ENCODE measurements at regions not wholly inside any gene's neighbourhood (a gene's known extent, or its start where the extent isn't known, plus 50 kb on each side); places are given as distances from the start of the nearest gene placed in this dataset.

GRCh38 chr2:59458800-59459199 is 1094.7 kb downstream of the BCL11A start:
- ChIA-PET POLR2A (no interaction called here), RAD21 (ENCODE audit: unreplicated experiment) (no interaction called here), SMC1A (ENCODE audit: uncharacterized antibody, unreplicated experiment) (no interaction called here), CTCF (no interaction called here)
- WGBS (ENCODE audit: insufficient coverage, insufficient replicate concordance, low lambda C conversion rate, missing lambda C conversion rate), result 22% methylated on average over 5 of the region's 5 CpGs
- Histone ChIP-seq H3K79me2 (ENCODE audit: control insufficient read depth, insufficient read depth, low read length) (no peaks in the 10 kb centered on the region), H3K27ac (ENCODE audit: control insufficient read depth, insufficient read depth) (no peak overlapping the region), H3K4me3 (no peak overlapping the region), H3K4me2 (ENCODE audit: control insufficient read depth, insufficient read depth) (no peak overlapping the region), H3K4me1 (ENCODE audit: control insufficient read depth, insufficient read depth, low read length) (no peaks in the 10 kb centered on the region), H3K9ac (ENCODE audit: control insufficient read depth, insufficient read depth, low read length) (no peak overlapping the region), H4K20me1 (ENCODE audit: control insufficient read depth, insufficient read depth) (no peaks in the 10 kb centered on the region), H3K9me3 (replicated peaks; ENCODE audit: control insufficient read depth, insufficient read depth, low read length) (no peaks in the 10 kb centered on the region), H3K27me3 (replicated peaks in 1 of 2; ENCODE audit: control insufficient read depth in 2 of 2, insufficient read depth in 2 of 2, low read length in 1 of 2) (no peaks in the 10 kb centered on the region; a peak in 1 of 4 replicates), H3K36me3 (ENCODE audit: control insufficient read depth in 2 of 2, insufficient read depth in 2 of 2, low read length in 1 of 2) (no peaks in the 10 kb centered on the region), H2AFZ (ENCODE audit: control insufficient read depth, low read depth, low read length) (no peak overlapping the region)
- TF ChIP-seq MXI1 (IDR thresholded peaks at IDR 0.05; ENCODE audit: low read depth, low read length), result no peak
- TF ChIP-seq EED (IDR thresholded peaks at IDR 0.05; ENCODE audit: low read depth), result no peak
- no peak for TF ChIP-seq KAT2A (conservative IDR thresholded peaks at IDR 0.05; ENCODE audit: control insufficient read depth, low read depth, low read length)
- no peak for TF ChIP-seq POLR2A (IDR thresholded peaks at IDR 0.05; ENCODE audit: low read depth, low read length)
- no peak for TF ChIP-seq SUPT20H (IDR thresholded peaks at IDR 0.05; ENCODE audit: borderline replicate concordance, control insufficient read depth, low read depth, low read length)
- no peak for TF ChIP-seq ZNF24 (IDR thresholded peaks at IDR 0.05)
- TF ChIP-seq NFYB (IDR thresholded peaks at IDR 0.05; ENCODE audit: insufficient read depth, low read depth, low read length), result no peak
- TF ChIP-seq ATF7 (IDR thresholded peaks at IDR 0.05; ENCODE audit: low read depth), result no peak
- TF ChIP-seq NFXL1 (IDR thresholded peaks at IDR 0.05; ENCODE audit: borderline replicate concordance), result no peak
- TF ChIP-seq YY1 (IDR thresholded peaks at IDR 0.05; ENCODE audit: low read depth, low read length), result no peak
- TF ChIP-seq EGR1 (IDR thresholded peaks at IDR 0.05; ENCODE audit: borderline replicate concordance in 1 of 2, low read depth in 2 of 2, low read length in 2 of 2), result no peak
- TF ChIP-seq PKNOX1 (IDR thresholded peaks at IDR 0.05), result no peak
- no peak for TF ChIP-seq FOXK2 (IDR thresholded peaks at IDR 0.05)
- TF ChIP-seq E2F4 (IDR thresholded peaks at IDR 0.05; ENCODE audit: low read depth, low read length), result no peak
- no peak for TF ChIP-seq PAX5 (IDR thresholded peaks at IDR 0.05; ENCODE audit: borderline replicate concordance, low read depth, low read length)
- BruUV-seq (replicated peaks), result no TSS peak
- DNase-seq (ENCODE audit: low read depth, low spot score), result no peak
- no peak for ATAC-seq
- intact Hi-C loops (cut with micrococcal nuclease; ENCODE audit: unreplicated experiment), result no loop called here
- in situ Hi-C loops (cut with MboI), result no loop called here
- no peak for FAIRE-seq

Data from GM12878 (cell line).